ENCODE measurements at regions not wholly inside any gene's neighbourhood (a gene's known extent, or its start where the extent isn't known, plus 50 kb on each side); places are given as distances from the start of the nearest gene placed in this dataset.

GRCh38 chr6:137728386-137729349 lies 138.4 kb upstream of the TNFAIP3 start (continued):
- TF ChIP-seq TAF7 (optimal IDR thresholded peaks at IDR 0.05; ENCODE audit: borderline replicate concordance, low read depth, low read length) (no peak), TEAD4 (IDR thresholded peaks at IDR 0.05; ENCODE audit: low read depth, low read length) (no peak), RNF2 (IDR thresholded peaks at IDR 0.05; ENCODE audit: borderline replicate concordance, low read depth, low read length, missing control alignments, poor library complexity, severe bottlenecking) (no peak), RBBP5 (IDR thresholded peaks at IDR 0.05; ENCODE audit: borderline replicate concordance, low read depth, low read length) (no peak), POU5F1 (IDR thresholded peaks at IDR 0.05; ENCODE audit: low read depth, low read length) (no peak), SP2 (IDR thresholded peaks at IDR 0.05; ENCODE audit: low read length) (no peak), ATF3 (IDR thresholded peaks at IDR 0.05; ENCODE audit: insufficient read depth, low read depth, low read length) (no peak)

All from H1 (cell line).